KMS-11 (cell line): ENCODE measurements at regions not wholly inside any gene's neighbourhood (a gene's known extent, or its start where the extent isn't known, plus 50 kb on each side); places are given as distances from the start of the nearest gene placed in this dataset.

Source experiments
- H2AFZ ChIP-seq: fragments of 200-600 bp; sonication (generic); 2 replicates; pipeline ENCODE4 v1.6.1; 2016; ENCODE audit warnings: antibody characterized with exemption, mixed run types, low read depth
- H3K27ac ChIP-seq: fragments of 200-600 bp; sonication (generic); 2 replicates; pipeline ENCODE4 v1.6.1; 2016; ENCODE audit warnings: mild to moderate bottlenecking, mixed run types
- H3K27me3 ChIP-seq: fragments of 200-600 bp; sonication (generic); 2 replicates; pipeline ENCODE4 v1.6.1; 2017; ENCODE audit warnings: mild to moderate bottlenecking, low read depth, mixed run types, moderate library complexity; ENCODE audit not compliant: insufficient read depth
- H3K36me3 ChIP-seq: fragments of 200-600 bp; sonication (generic); 2 replicates; pipeline ENCODE4 v1.6.1; 2017; ENCODE audit warnings: mild to moderate bottlenecking, mixed run types; ENCODE audit not compliant: insufficient read depth
- H3K4me1 ChIP-seq: fragments of 200-600 bp; sonication (generic); 2 replicates; pipeline ENCODE4 v1.6.1; 2016; ENCODE audit warnings: mild to moderate bottlenecking, low read depth, mixed run types; ENCODE audit not compliant: poor library complexity, severe bottlenecking
- H3K4me2 ChIP-seq: fragments of 200-600 bp; sonication (generic); 2 replicates; pipeline ENCODE4 v1.7.0; 2016; ENCODE audit warnings: mild to moderate bottlenecking, mixed run types
- H3K4me3 ChIP-seq: fragments of 200-600 bp; sonication (generic); IDR thresholded peaks from 2 replicates; pipeline ENCODE4 v1.6.1; 2017; ENCODE audit warnings: low read depth, low read length, mixed read lengths; ENCODE audit not compliant: insufficient read depth
- H3K79me2 ChIP-seq: fragments of 200-600 bp; sonication (generic); 2 replicates; pipeline ENCODE4 v1.6.1; 2016; ENCODE audit warnings: low read depth, mixed run types; ENCODE audit not compliant: insufficient read depth
- H3K9ac ChIP-seq: fragments of 200-600 bp; sonication (generic); 2 replicates; pipeline ENCODE4 v1.6.1; 2016; ENCODE audit warnings: mild to moderate bottlenecking, mixed run types
- H4K20me1 ChIP-seq: fragments of 200-600 bp; sonication (generic); 2 replicates; pipeline ENCODE4 v1.6.1; 2016; ENCODE audit warnings: mild to moderate bottlenecking, mixed run types; ENCODE audit not compliant: insufficient read depth
- TF ChIP-seq, protein P1 (sequence below): fragments of 200-600 bp; sonication (generic); conservative IDR thresholded peaks from 2 replicates; pipeline ENCODE4 v1.6.1; 2017; ENCODE audit warnings: low read depth, mild to moderate bottlenecking, antibody characterized with exemption, low read length, moderate library complexity, mixed read lengths

DNA sequence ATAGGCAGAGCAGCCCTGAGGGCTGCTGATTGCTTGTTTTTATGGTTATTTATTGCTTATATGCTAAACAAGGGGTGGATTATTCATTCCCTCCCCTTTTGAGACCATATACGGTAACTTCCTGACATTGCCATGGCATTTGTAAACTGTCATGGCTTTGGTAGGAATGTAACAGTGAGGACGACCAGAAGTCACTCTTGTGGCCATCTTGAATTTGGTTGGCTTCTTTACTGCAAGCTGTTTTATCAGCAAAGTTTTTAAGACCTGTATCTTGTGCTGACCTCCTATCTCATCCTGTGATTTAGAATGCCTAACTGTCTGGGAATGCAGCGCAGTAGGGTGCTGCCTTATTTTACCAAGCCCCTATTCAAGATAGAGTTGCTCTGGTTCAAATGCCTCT is 531.8 kb upstream of the PRMT6 start:
- Histone ChIP-seq H3K4me3 (no peak overlapping the region), H3K4me1 (no peaks in the 10 kb centered on the region), H3K36me3 (no peaks in the 10 kb centered on the region), H3K4me2 (no peak overlapping the region), H3K79me2 (no peaks in the 10 kb centered on the region), H4K20me1 (no peaks in the 10 kb centered on the region), H3K27ac (no peak overlapping the region), H2AFZ (no peak overlapping the region), H3K27me3 (no peaks in the 10 kb centered on the region), H3K9ac (no peak overlapping the region)
- TF ChIP-seq, protein P1, sequence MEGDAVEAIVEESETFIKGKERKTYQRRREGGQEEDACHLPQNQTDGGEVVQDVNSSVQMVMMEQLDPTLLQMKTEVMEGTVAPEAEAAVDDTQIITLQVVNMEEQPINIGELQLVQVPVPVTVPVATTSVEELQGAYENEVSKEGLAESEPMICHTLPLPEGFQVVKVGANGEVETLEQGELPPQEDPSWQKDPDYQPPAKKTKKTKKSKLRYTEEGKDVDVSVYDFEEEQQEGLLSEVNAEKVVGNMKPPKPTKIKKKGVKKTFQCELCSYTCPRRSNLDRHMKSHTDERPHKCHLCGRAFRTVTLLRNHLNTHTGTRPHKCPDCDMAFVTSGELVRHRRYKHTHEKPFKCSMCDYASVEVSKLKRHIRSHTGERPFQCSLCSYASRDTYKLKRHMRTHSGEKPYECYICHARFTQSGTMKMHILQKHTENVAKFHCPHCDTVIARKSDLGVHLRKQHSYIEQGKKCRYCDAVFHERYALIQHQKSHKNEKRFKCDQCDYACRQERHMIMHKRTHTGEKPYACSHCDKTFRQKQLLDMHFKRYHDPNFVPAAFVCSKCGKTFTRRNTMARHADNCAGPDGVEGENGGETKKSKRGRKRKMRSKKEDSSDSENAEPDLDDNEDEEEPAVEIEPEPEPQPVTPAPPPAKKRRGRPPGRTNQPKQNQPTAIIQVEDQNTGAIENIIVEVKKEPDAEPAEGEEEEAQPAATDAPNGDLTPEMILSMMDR: no peak

DNA sequence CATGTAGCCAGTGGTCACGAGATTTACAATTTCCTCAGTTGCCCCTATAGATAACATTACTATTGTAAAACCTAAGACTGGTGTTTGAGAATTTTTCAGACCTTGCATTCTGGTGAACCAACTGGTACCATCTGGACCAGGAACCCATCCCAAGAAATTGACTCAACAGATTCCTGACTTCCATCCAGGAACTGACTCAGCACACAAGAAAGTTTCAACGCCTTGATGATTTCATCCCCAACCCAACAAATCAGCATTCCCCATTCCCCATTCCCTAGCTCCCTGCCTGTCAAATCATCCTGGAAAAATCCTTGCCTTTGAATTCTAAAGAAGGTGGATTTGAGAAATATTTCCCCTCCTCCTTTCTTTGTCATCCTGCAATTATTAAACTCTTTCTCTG is 529.8 kb upstream of the PRMT6 start:
- no peaks in the 10 kb centered on the region for H3K4me1 ChIP-seq
- TF ChIP-seq, protein P1: no peak
- no peaks in the 10 kb centered on the region for H4K20me1 ChIP-seq
- H3K27me3 ChIP-seq: no peaks in the 10 kb centered on the region
- no peak overlapping the region for H3K9ac ChIP-seq
- H2AFZ ChIP-seq: no peak overlapping the region
- H3K4me3 ChIP-seq: no peak overlapping the region
- no peaks in the 10 kb centered on the region for H3K36me3 ChIP-seq
- H3K27ac ChIP-seq: no peak overlapping the region
- no peaks in the 10 kb centered on the region for H3K79me2 ChIP-seq
- no peak overlapping the region for H3K4me2 ChIP-seq

DNA sequence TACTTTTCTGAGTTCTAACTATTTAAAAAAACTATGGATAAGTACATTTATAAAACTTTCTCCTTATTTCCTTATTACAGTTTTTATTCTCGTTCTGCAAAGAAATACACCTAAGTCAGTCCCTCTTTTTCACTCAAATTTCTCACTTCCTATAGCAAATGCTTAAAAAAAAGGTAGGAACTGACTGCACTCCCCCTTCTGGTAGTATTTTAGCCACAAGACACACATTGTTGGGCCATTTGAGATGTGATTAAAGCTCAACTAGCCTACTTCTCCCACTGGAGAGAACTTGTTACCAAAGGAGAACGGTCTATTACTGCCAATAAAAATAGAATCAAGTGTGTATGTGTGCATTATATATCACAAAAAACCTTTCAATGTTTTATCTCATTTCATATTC is 521.9 kb upstream of the PRMT6 start:
- Histone ChIP-seq H3K9ac (no peak overlapping the region), H3K27ac (no peak overlapping the region), H3K27me3 (no peaks in the 10 kb centered on the region), H3K4me1 (no peaks in the 10 kb centered on the region), H4K20me1 (no peaks in the 10 kb centered on the region), H2AFZ (no peak overlapping the region), H3K4me3 (no peak overlapping the region), H3K79me2 (no peaks in the 10 kb centered on the region), H3K36me3 (no peaks in the 10 kb centered on the region), H3K4me2 (no peak overlapping the region)
- TF ChIP-seq, protein P1: no peak

DNA sequence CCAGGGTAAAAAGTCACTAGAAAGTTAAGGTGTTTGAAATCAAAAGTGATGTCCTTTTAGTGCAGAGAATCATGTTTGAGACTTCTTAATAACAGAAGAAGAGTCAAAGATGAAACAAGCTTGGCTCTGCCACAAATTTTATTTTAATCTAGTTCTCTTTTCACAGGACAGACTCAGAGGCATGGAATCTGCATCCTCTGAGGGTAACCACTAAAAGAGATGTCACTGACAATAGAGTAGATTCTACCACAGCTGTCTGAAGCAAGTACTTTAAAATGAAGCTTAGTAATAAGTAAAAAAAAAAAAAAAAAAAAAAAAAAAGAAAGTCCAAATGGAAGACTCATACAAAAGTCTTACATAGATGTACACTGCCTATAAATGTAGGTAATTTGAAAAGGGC is 519.7 kb upstream of the PRMT6 start:
- TF ChIP-seq, protein P1: no peak
- H3K9ac ChIP-seq: no peak overlapping the region
- no peak overlapping the region for H3K4me2 ChIP-seq
- H3K27me3 ChIP-seq: no peaks in the 10 kb centered on the region
- H3K79me2 ChIP-seq: no peaks in the 10 kb centered on the region
- H3K27ac ChIP-seq: no peak overlapping the region
- no peaks in the 10 kb centered on the region for H4K20me1 ChIP-seq
- no peak overlapping the region for H3K4me3 ChIP-seq
- H2AFZ ChIP-seq: no peak overlapping the region
- H3K36me3 ChIP-seq: no peaks in the 10 kb centered on the region
- H3K4me1 ChIP-seq: no peaks in the 10 kb centered on the region

DNA sequence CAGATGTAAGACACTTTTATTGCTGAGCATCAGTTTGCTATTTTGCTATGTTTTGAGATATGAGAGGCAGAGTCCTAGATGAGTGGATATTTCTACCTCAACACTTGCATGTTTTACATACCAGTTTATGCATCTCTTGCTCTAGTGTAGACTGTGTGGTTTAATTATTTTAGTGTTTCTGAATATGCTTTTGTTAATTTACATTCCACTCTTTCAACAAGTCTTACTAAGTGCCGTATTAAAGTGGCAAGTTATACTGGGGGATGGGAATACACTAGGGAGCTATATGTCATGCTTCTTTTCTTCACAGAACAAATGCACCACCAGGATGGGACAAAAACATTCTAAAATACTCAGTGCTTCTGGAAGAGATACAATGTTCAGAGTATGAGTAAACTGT is 507.7 kb upstream of the PRMT6 start:
- H4K20me1 ChIP-seq: no peaks in the 10 kb centered on the region
- no peaks in the 10 kb centered on the region for H3K36me3 ChIP-seq
- H3K79me2 ChIP-seq: no peaks in the 10 kb centered on the region
- H3K27me3 ChIP-seq: no peaks in the 10 kb centered on the region
- no peak overlapping the region for H3K4me3 ChIP-seq
- H3K4me2 ChIP-seq: no peak overlapping the region
- H3K9ac ChIP-seq: no peak overlapping the region
- no peak overlapping the region for H3K27ac ChIP-seq
- H2AFZ ChIP-seq: no peak overlapping the region
- no peaks in the 10 kb centered on the region for H3K4me1 ChIP-seq
- TF ChIP-seq, protein P1: no peak
